ENCODE measurements at regions not wholly inside any gene's neighbourhood (a gene's known extent, or its start where the extent isn't known, plus 50 kb on each side); places are given as distances from the start of the nearest gene placed in this dataset.

GRCh38 chr14:22007363-22007762 is 333.7 kb upstream of the OR4E1 start:
- Histone ChIP-seq H2AFZ (ENCODE audit: low read length) (no peak overlapping the region), H3K9me3 (ENCODE audit: low read length) (no peaks in the 10 kb centered on the region), H3K36me3 (ENCODE audit: insufficient read depth, low read length) (no peaks in the 10 kb centered on the region), H3K9ac (ENCODE audit: low read length) (no peak overlapping the region), H3K27me3 (ENCODE audit: low read length) (no peaks in the 10 kb centered on the region), H3K4me2 (ENCODE audit: low read depth, low read length, poor library complexity, severe bottlenecking) (no peak overlapping the region), H4K20me1 (ENCODE audit: insufficient read depth, low read depth, low read length) (no peaks in the 10 kb centered on the region), H3K4me1 (ENCODE audit: low read length) (no peaks in the 10 kb centered on the region), H3K79me2 (ENCODE audit: low read length) (no peaks in the 10 kb centered on the region), H3K9me2 (replicated peaks; ENCODE audit: insufficient read depth, low read length) (no peaks in the 10 kb centered on the region), H3K4me3 (ENCODE audit: low read length) (no peak overlapping the region), H3K27ac (ENCODE audit: low read length) (no peak overlapping the region)
- no peak for DNase-seq

GRCh38 chr14:22003461-22003860 is 329.8 kb upstream of the OR4E1 start:
- Histone ChIP-seq H2AFZ (ENCODE audit: low read length) (no peak overlapping the region), H3K27ac (ENCODE audit: low read length) (no peak overlapping the region), H3K79me2 (ENCODE audit: low read length) (no peaks in the 10 kb centered on the region), H3K9me2 (replicated peaks; ENCODE audit: insufficient read depth, low read length) (no peaks in the 10 kb centered on the region), H3K4me2 (ENCODE audit: low read depth, low read length, poor library complexity, severe bottlenecking) (no peak overlapping the region), H4K20me1 (ENCODE audit: insufficient read depth, low read depth, low read length) (no peaks in the 10 kb centered on the region), H3K27me3 (ENCODE audit: low read length) (no peaks in the 10 kb centered on the region), H3K9ac (ENCODE audit: low read length) (no peak overlapping the region), H3K36me3 (ENCODE audit: insufficient read depth, low read length) (no peaks in the 10 kb centered on the region), H3K4me3 (ENCODE audit: low read length) (no peak overlapping the region), H3K4me1 (ENCODE audit: low read length) (no peaks in the 10 kb centered on the region), H3K9me3 (ENCODE audit: low read length) (no peaks in the 10 kb centered on the region)
- DNase-seq, result no peak

GRCh38 chr14:22002860-22003284 is 329.3 kb upstream of the OR4E1 start:
- DNase-seq, result peak; percentile 82
- Histone ChIP-seq H2AFZ (ENCODE audit: low read length) (no peak overlapping the region), H3K79me2 (ENCODE audit: low read length) (no peaks in the 10 kb centered on the region), H3K27ac (ENCODE audit: low read length) (no peak overlapping the region), H3K4me3 (ENCODE audit: low read length) (no peak overlapping the region), H3K9ac (ENCODE audit: low read length) (no peak overlapping the region), H3K36me3 (ENCODE audit: insufficient read depth, low read length) (no peaks in the 10 kb centered on the region), H3K27me3 (ENCODE audit: low read length) (no peaks in the 10 kb centered on the region), H3K9me2 (replicated peaks; ENCODE audit: insufficient read depth, low read length) (no peaks in the 10 kb centered on the region), H3K4me1 (ENCODE audit: low read length) (no peaks in the 10 kb centered on the region), H3K9me3 (ENCODE audit: low read length) (no peaks in the 10 kb centered on the region), H4K20me1 (ENCODE audit: insufficient read depth, low read depth, low read length) (no peaks in the 10 kb centered on the region), H3K4me2 (ENCODE audit: low read depth, low read length, poor library complexity, severe bottlenecking) (no peak overlapping the region)

- Histone ChIP-seq H3K4me1 (ENCODE audit: low read length) (no peaks in the 10 kb centered on the region), H2AFZ (ENCODE audit: low read length) (no peak overlapping the region), H3K4me2 (ENCODE audit: low read depth, low read length, poor library complexity, severe bottlenecking) (no peak overlapping the region), H3K9me3 (ENCODE audit: low read length) (no peaks in the 10 kb centered on the region), H4K20me1 (ENCODE audit: insufficient read depth, low read depth, low read length) (no peaks in the 10 kb centered on the region), H3K4me3 (ENCODE audit: low read length) (no peak overlapping the region), H3K36me3 (ENCODE audit: insufficient read depth, low read length) (no peaks in the 10 kb centered on the region), H3K27me3 (ENCODE audit: low read length) (no peaks in the 10 kb centered on the region), H3K27ac (ENCODE audit: low read length) (no peak overlapping the region), H3K9me2 (replicated peaks; ENCODE audit: insufficient read depth, low read length) (no peaks in the 10 kb centered on the region), H3K9ac (ENCODE audit: low read length) (no peak overlapping the region), H3K79me2 (ENCODE audit: low read length) (no peaks in the 10 kb centered on the region)
- DNase-seq, result no peak
These were observed 325.8 kb upstream of the OR4E1 start for GRCh38 chr14:21999402-21999801.

GRCh38 chr14:21997300-21997699 is 323.7 kb upstream of the OR4E1 start:
- no peaks in the 10 kb centered on the region for H3K79me2 ChIP-seq (ENCODE audit: low read length)
- H3K9ac ChIP-seq (ENCODE audit: low read length), result no peak overlapping the region
- H3K4me3 ChIP-seq (ENCODE audit: low read length), result no peak overlapping the region
- H3K9me3 ChIP-seq (ENCODE audit: low read length), result no peaks in the 10 kb centered on the region
- H4K20me1 ChIP-seq (ENCODE audit: insufficient read depth, low read depth, low read length), result no peaks in the 10 kb centered on the region
- H3K4me1 ChIP-seq (ENCODE audit: low read length), result no peaks in the 10 kb centered on the region
- no peaks in the 10 kb centered on the region for H3K9me2 ChIP-seq (replicated peaks; ENCODE audit: insufficient read depth, low read length)
- H3K27ac ChIP-seq (ENCODE audit: low read length), result no peak overlapping the region
- no peaks in the 10 kb centered on the region for H3K36me3 ChIP-seq (ENCODE audit: insufficient read depth, low read length)
- H2AFZ ChIP-seq (ENCODE audit: low read length), result no peak overlapping the region
- H3K4me2 ChIP-seq (ENCODE audit: low read depth, low read length, poor library complexity, severe bottlenecking), result no peak overlapping the region
- peak; percentile 82 for DNase-seq
- H3K27me3 ChIP-seq (ENCODE audit: low read length), result no peaks in the 10 kb centered on the region

- Histone ChIP-seq H4K20me1 (ENCODE audit: insufficient read depth, low read depth, low read length) (no peaks in the 10 kb centered on the region), H3K4me1 (ENCODE audit: low read length) (no peaks in the 10 kb centered on the region), H3K27ac (ENCODE audit: low read length) (no peak overlapping the region), H3K4me2 (ENCODE audit: low read depth, low read length, poor library complexity, severe bottlenecking) (no peak overlapping the region), H3K9me2 (replicated peaks; ENCODE audit: insufficient read depth, low read length) (no peaks in the 10 kb centered on the region), H3K9me3 (ENCODE audit: low read length) (no peaks in the 10 kb centered on the region), H3K79me2 (ENCODE audit: low read length) (no peaks in the 10 kb centered on the region), H3K4me3 (ENCODE audit: low read length) (no peak overlapping the region), H3K27me3 (ENCODE audit: low read length) (no peaks in the 10 kb centered on the region), H3K9ac (ENCODE audit: low read length) (no peak overlapping the region), H2AFZ (ENCODE audit: low read length) (no peak overlapping the region), H3K36me3 (ENCODE audit: insufficient read depth, low read length) (no peaks in the 10 kb centered on the region)
- DNase-seq, result no peak
These were observed 321.7 kb upstream of the OR4E1 start for GRCh38 chr14:21995332-21995731.

GRCh38 chr14:21993837-21994236 is 320.2 kb upstream of the OR4E1 start:
- no peak for DNase-seq
- no peaks in the 10 kb centered on the region for H3K9me2 ChIP-seq (replicated peaks; ENCODE audit: insufficient read depth, low read length)

GRCh38 chr14:21993070-21993469 is 319.5 kb upstream of the OR4E1 start:
- no peaks in the 10 kb centered on the region for H3K9me3 ChIP-seq (ENCODE audit: low read length)
- H2AFZ ChIP-seq (ENCODE audit: low read length), result no peak overlapping the region
- H3K27me3 ChIP-seq (ENCODE audit: low read length), result no peaks in the 10 kb centered on the region
- no peak overlapping the region for H3K9ac ChIP-seq (ENCODE audit: low read length)
- no peaks in the 10 kb centered on the region for H3K4me1 ChIP-seq (ENCODE audit: low read length)
- no peaks in the 10 kb centered on the region for H3K36me3 ChIP-seq (ENCODE audit: insufficient read depth, low read length)
- no peak overlapping the region for H3K4me3 ChIP-seq (ENCODE audit: low read length)
- no peaks in the 10 kb centered on the region for H4K20me1 ChIP-seq (ENCODE audit: insufficient read depth, low read depth, low read length)
- H3K4me2 ChIP-seq (ENCODE audit: low read depth, low read length, poor library complexity, severe bottlenecking), result no peak overlapping the region
- H3K79me2 ChIP-seq (ENCODE audit: low read length), result no peaks in the 10 kb centered on the region
- DNase-seq, result no peak
- no peaks in the 10 kb centered on the region for H3K9me2 ChIP-seq (replicated peaks; ENCODE audit: insufficient read depth, low read length)
- H3K27ac ChIP-seq (ENCODE audit: low read length), result no peak overlapping the region

More at GRCh38 chr14:21993837-21994236, 320.2 kb upstream of the OR4E1 start:
- Histone ChIP-seq H3K27ac (ENCODE audit: low read length) (no peak overlapping the region), H3K4me3 (ENCODE audit: low read length) (no peak overlapping the region), H3K79me2 (ENCODE audit: low read length) (no peaks in the 10 kb centered on the region), H3K9ac (ENCODE audit: low read length) (no peak overlapping the region), H3K9me3 (ENCODE audit: low read length) (no peaks in the 10 kb centered on the region), H2AFZ (ENCODE audit: low read length) (no peak overlapping the region), H3K36me3 (ENCODE audit: insufficient read depth, low read length) (no peaks in the 10 kb centered on the region), H3K27me3 (ENCODE audit: low read length) (no peaks in the 10 kb centered on the region), H3K4me1 (ENCODE audit: low read length) (no peaks in the 10 kb centered on the region), H4K20me1 (ENCODE audit: insufficient read depth, low read depth, low read length) (no peaks in the 10 kb centered on the region), H3K4me2 (ENCODE audit: low read depth, low read length, poor library complexity, severe bottlenecking) (no peak overlapping the region)

GRCh38 chr14:21991130-21991529 is 317.5 kb upstream of the OR4E1 start:
- Histone ChIP-seq H3K79me2 (ENCODE audit: low read length) (no peaks in the 10 kb centered on the region), H3K9me3 (ENCODE audit: low read length) (no peaks in the 10 kb centered on the region), H3K4me2 (ENCODE audit: low read depth, low read length, poor library complexity, severe bottlenecking) (no peak overlapping the region), H3K4me1 (ENCODE audit: low read length) (no peaks in the 10 kb centered on the region), H3K27me3 (ENCODE audit: low read length) (no peaks in the 10 kb centered on the region), H3K4me3 (ENCODE audit: low read length) (no peak overlapping the region), H3K27ac (ENCODE audit: low read length) (no peak overlapping the region), H3K9me2 (replicated peaks; ENCODE audit: insufficient read depth, low read length) (no peaks in the 10 kb centered on the region), H4K20me1 (ENCODE audit: insufficient read depth, low read depth, low read length) (no peaks in the 10 kb centered on the region), H3K9ac (ENCODE audit: low read length) (no peak overlapping the region), H2AFZ (ENCODE audit: low read length) (no peak overlapping the region), H3K36me3 (ENCODE audit: insufficient read depth, low read length) (no peaks in the 10 kb centered on the region)
- no peak for DNase-seq

Measured in Karpas-422 (cell line).